Heart right ventricle (tissue), 16 donors: ENCODE measurements at regions not wholly inside any gene's neighbourhood (a gene's known extent, or its start where the extent isn't known, plus 50 kb on each side); places are given as distances from the start of the nearest gene placed in this dataset.

Source experiments
- ATAC-seq, 8 donors: fragments of 200-7000 bp; cut with Tn5 transposase; one replicate each; pipeline ENCODE4 v1.9.1; 2020; ENCODE audit warnings: mild to moderate bottlenecking in 8 of 8, moderate library complexity in 8 of 8, moderate number of reproducible peaks in 1 of 8
- DNase-seq, 2 donors: peaks; one replicate each; pipeline ENCODE4 v3.0.0-alpha.2; 2020
- H3K27ac ChIP-seq, 10 donors: fragments of 200-600 bp; sonication (generic) in 2 of 10; one replicate each; pipeline versions ENCODE4 v1.5.0 to v1.8.0; 2020 to 2022; ENCODE audit warnings: mild to moderate bottlenecking in 3 of 10
- H3K27me3 ChIP-seq, 7 donors: fragments of 200-600 bp; one replicate each; pipeline ENCODE4 v1.8.0; 2021 to 2022; ENCODE audit warnings: mild to moderate bottlenecking in 2 of 7
- H3K36me3 ChIP-seq, 9 donors: fragments of 200-600 bp; sonication (generic) in 1 of 9; one replicate each; pipeline versions ENCODE4 v1.5.0 to v1.8.0; 2020 to 2022; ENCODE audit warnings: mild to moderate bottlenecking in 2 of 9
- H3K4me1 ChIP-seq, 9 donors: fragments of 200-600 bp; sonication (generic) in 1 of 9; one replicate each; pipeline versions ENCODE4 v1.5.0 to v1.8.0; 2020 to 2022; ENCODE audit warnings: mild to moderate bottlenecking in 4 of 9
- H3K4me3 ChIP-seq, 10 donors: fragments of 200-600 bp; sonication (generic) in 2 of 10; one replicate each; pipeline versions ENCODE4 v1.5.0 to v1.8.0; 2020 to 2022; ENCODE audit warnings: mild to moderate bottlenecking in 7 of 10, moderate library complexity in 2 of 10
- H3K9me3 ChIP-seq, 11 donors: fragments of 200-600 bp in 10 of 11; sonication (generic) in 2 of 11; one replicate each; pipeline versions ENCODE4 v1.5.0 to v1.8.0; 2013 to 2022; ENCODE audit warnings: mild to moderate bottlenecking in 2 of 11, control low read depth in 1 of 11, moderate library complexity in 1 of 11
- CTCF ChIP-seq, 9 donors: fragments of 200-600 bp; sonication (generic) in 2 of 9; IDR thresholded peaks; one replicate each; pipeline versions ENCODE4 v1.5.0 to v1.8.0; 2021 to 2022; ENCODE audit warnings: antibody characterized with exemption in 9 of 9, mild to moderate bottlenecking in 5 of 9, moderate library complexity in 1 of 9
- WGBS, 2 donors: extraction: QIAGEN DNeasy Blood & Tissue Kit; methylation state at CpG; one replicate each; pipeline ENCODE4 v1.1.7; 2013; ENCODE audit warnings: inconsistent platforms in 1 of 2; 5-methylcytosine and 5-hydroxymethylcytosine counted together
- intact Hi-C, 10 donors: fragments of 100-400 bp; cut with DNase I; formaldehyde crosslinking; loops; one replicate each; pipeline versions ENCODE4 v1.11.1 to v1.14.2; 2022
- donor health status: Arrhythmogenic right ventricular cardiomyopathy.
- donor health status: ischemic (EF 13 %, LVEDD 7.1; RV severe dilation, severe dysfunction).
- donor health status: healthy with polysubstance abuse.
- donor health status: DM: no; HTN: yes; CAD: no.
- donor health status: DM: no; HTN: no; CAD: no.
- donor health status: ischemic (EF 25% LVEDD 6.9; RV normal size, moderate dysfunction).
- donor health status: ischemic (EF 25% LVEDD 5.7; RV mildly dilated, moderate dysfunction).
- donor health status: healthy.
- donor health status: DM: yes; HTN: yes; CAD: no.
- donor health status: Ischemic cardiomyopathy.
- donor health status: ischemic (EF 35%, LVEDD 5.7; RV mildly dilated, moderate dysfunction).
- donor health status: nonischemic (EF 11% LVEDD 7.7; RV severe dilation, severe dysfunction).
- donor health status: DM: yes; HTN: yes; CAD: no.
- donor health status: PGD.
- donor health status: ischemic (EF 29% LVEDD 5.4; RV normal size, mild dysfunction).
- donor health status: nonischemic (EF 23%, LVEDD 6.1; RV moderate dilation, normal function).

- Histone ChIP-seq H3K27ac (no peak overlapping the region), H3K4me1 (peaks cover 0 to 1% (median 0%) of the 10 kb centered on the region in 9 donors), H3K27me3 (no peaks in the 10 kb centered on the region), H3K4me3 (no peak overlapping the region), H3K36me3 (no peaks in the 10 kb centered on the region), H3K9me3 (peaks cover 0 to 21% (median 0%) of the 10 kb centered on the region in 11 donors)
- DNase-seq (no peak), ATAC-seq (no peak)
- 66 to 95% methylated on average over 2 of the region's 2 CpGs for WGBS, 2 donors
- intact Hi-C loops = no loop called here
- TF ChIP-seq CTCF (IDR thresholded peaks at IDR 0.05) = no peak
Observed at GRCh38 chr5:109524555-109524954, 114.8 kb upstream of the PJA2 start.

- DNase-seq (no peak), ATAC-seq (no peak)
- Histone ChIP-seq H3K27me3 (no peaks in the 10 kb centered on the region), H3K4me1 (no peaks in the 10 kb centered on the region), H3K36me3 (no peaks in the 10 kb centered on the region), H3K9me3 (peaks cover 0 to 21% (median 0%) of the 10 kb centered on the region in 11 donors), H3K27ac (no peak overlapping the region), H3K4me3 (no peak overlapping the region)
- intact Hi-C loops = no loop called here
- 92% methylated on average over 5 of the region's 5 CpGs for WGBS, 2 donors
- no peak for TF ChIP-seq CTCF (IDR thresholded peaks at IDR 0.05)
Observed at GRCh38 chr5:109524026-109524425, 114.3 kb upstream of the PJA2 start.

- H3K9me3 ChIP-seq = peaks cover 0 to 21% (median 0%) of the 10 kb centered on the region in 11 donors
- no peaks in the 10 kb centered on the region for H3K36me3 ChIP-seq
- WGBS, 2 donors = 92 to 100% methylated on average over 1 of the region's 1 CpG
- H3K27me3 ChIP-seq = no peaks in the 10 kb centered on the region
- ATAC-seq = no peak
- H3K4me3 ChIP-seq = no peak overlapping the region
- TF ChIP-seq CTCF (IDR thresholded peaks at IDR 0.05) = no peak
- DNase-seq = no peak
- intact Hi-C loops = no loop called here
- no peak overlapping the region for H3K27ac ChIP-seq
- H3K4me1 ChIP-seq = no peaks in the 10 kb centered on the region
Observed at GRCh38 chr5:109522404-109522803, 112.6 kb upstream of the PJA2 start.

- ATAC-seq = no peak
- peaks cover 0 to 21% (median 0%) of the 10 kb centered on the region in 11 donors for H3K9me3 ChIP-seq
- H3K4me1 ChIP-seq = peaks cover 0 to 4% (median 0%) of the 10 kb centered on the region in 9 donors
- no peak overlapping the region for H3K4me3 ChIP-seq
- no peaks in the 10 kb centered on the region for H3K36me3 ChIP-seq
- no peak for DNase-seq
- WGBS, 2 donors = 93 to 95% methylated on average over 3 of the region's 3 CpGs
- intact Hi-C loops = no loop called here
- no peak overlapping the region for H3K27ac ChIP-seq
- no peak for TF ChIP-seq CTCF (IDR thresholded peaks at IDR 0.05)
- H3K27me3 ChIP-seq = no peaks in the 10 kb centered on the region
Observed at GRCh38 chr5:109519416-109519815, 109.6 kb upstream of the PJA2 start.
